ENCODE measurements at regions not wholly inside any gene's neighbourhood (a gene's known extent, or its start where the extent isn't known, plus 50 kb on each side); places are given as distances from the start of the nearest gene placed in this dataset.

DNA sequence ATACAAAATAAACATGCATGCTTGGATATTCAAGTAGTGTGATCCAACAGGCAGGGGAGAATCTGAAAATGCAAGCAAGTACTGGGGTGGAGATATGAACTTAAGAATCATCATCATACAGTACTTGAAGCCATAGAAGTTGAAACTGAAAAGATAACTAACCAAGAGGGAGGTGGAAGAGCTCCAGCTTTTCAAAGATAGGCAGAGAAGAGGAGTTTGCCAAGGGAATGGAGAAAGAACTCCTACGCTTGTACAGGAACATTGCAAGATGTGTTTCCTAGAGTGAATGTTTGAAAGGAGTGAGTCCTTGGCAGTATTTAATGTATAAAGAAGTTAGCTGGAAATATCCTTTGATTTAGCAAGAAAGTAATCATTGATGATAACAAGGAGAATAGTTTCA is 106.2 kb upstream of the FRMPD4 start:
- TF ChIP-seq EZH2 (conservative IDR thresholded peaks at IDR 0.05; ENCODE audit: low read depth, low read length), result no peak
- TF ChIP-seq, protein P1, sequence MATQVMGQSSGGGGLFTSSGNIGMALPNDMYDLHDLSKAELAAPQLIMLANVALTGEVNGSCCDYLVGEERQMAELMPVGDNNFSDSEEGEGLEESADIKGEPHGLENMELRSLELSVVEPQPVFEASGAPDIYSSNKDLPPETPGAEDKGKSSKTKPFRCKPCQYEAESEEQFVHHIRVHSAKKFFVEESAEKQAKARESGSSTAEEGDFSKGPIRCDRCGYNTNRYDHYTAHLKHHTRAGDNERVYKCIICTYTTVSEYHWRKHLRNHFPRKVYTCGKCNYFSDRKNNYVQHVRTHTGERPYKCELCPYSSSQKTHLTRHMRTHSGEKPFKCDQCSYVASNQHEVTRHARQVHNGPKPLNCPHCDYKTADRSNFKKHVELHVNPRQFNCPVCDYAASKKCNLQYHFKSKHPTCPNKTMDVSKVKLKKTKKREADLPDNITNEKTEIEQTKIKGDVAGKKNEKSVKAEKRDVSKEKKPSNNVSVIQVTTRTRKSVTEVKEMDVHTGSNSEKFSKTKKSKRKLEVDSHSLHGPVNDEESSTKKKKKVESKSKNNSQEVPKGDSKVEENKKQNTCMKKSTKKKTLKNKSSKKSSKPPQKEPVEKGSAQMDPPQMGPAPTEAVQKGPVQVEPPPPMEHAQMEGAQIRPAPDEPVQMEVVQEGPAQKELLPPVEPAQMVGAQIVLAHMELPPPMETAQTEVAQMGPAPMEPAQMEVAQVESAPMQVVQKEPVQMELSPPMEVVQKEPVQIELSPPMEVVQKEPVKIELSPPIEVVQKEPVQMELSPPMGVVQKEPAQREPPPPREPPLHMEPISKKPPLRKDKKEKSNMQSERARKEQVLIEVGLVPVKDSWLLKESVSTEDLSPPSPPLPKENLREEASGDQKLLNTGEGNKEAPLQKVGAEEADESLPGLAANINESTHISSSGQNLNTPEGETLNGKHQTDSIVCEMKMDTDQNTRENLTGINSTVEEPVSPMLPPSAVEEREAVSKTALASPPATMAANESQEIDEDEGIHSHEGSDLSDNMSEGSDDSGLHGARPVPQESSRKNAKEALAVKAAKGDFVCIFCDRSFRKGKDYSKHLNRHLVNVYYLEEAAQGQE (IDR thresholded peaks at IDR 0.05; ENCODE audit: borderline replicate concordance in 1 of 2, low read depth in 1 of 2, low read length in 2 of 2), result no peak
- TF ChIP-seq BRCA1 (CRISPR knock-in tag; IDR thresholded peaks at IDR 0.05), result no peak
- TF ChIP-seq ZNF883 (CRISPR knock-in tag; IDR thresholded peaks at IDR 0.05; ENCODE audit: not compliant biosample characterization), result no peak
- TF ChIP-seq, protein P2, sequence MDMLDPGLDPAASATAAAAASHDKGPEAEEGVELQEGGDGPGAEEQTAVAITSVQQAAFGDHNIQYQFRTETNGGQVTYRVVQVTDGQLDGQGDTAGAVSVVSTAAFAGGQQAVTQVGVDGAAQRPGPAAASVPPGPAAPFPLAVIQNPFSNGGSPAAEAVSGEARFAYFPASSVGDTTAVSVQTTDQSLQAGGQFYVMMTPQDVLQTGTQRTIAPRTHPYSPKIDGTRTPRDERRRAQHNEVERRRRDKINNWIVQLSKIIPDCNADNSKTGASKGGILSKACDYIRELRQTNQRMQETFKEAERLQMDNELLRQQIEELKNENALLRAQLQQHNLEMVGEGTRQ (IDR thresholded peaks at IDR 0.05; ENCODE audit: low read depth, low read length), result no peak
- TF ChIP-seq, protein P2 (CRISPR knock-in tag; IDR thresholded peaks at IDR 0.05; ENCODE audit: borderline replicate concordance), result no peak
- TF ChIP-seq RFX1 (IDR thresholded peaks at IDR 0.05), result no peak
- TF ChIP-seq ZFP1 (CRISPR knock-in tag; IDR thresholded peaks at IDR 0.05), result no peak
- TF ChIP-seq, protein P3, sequence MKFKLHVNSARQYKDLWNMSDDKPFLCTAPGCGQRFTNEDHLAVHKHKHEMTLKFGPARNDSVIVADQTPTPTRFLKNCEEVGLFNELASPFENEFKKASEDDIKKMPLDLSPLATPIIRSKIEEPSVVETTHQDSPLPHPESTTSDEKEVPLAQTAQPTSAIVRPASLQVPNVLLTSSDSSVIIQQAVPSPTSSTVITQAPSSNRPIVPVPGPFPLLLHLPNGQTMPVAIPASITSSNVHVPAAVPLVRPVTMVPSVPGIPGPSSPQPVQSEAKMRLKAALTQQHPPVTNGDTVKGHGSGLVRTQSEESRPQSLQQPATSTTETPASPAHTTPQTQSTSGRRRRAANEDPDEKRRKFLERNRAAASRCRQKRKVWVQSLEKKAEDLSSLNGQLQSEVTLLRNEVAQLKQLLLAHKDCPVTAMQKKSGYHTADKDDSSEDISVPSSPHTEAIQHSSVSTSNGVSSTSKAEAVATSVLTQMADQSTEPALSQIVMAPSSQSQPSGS (CRISPR knock-in tag; IDR thresholded peaks at IDR 0.05), result no peak
- TF ChIP-seq AGO2 (optimal IDR thresholded peaks at IDR 0.05; ENCODE audit: low read depth, low read length), result no peak
- TF ChIP-seq ZNF775 (CRISPR knock-in tag; IDR thresholded peaks at IDR 0.05; ENCODE audit: borderline replicate concordance), result no peak

All from HepG2 (cell line).